HG02798 (cell line): ENCODE measurements at regions not wholly inside any gene's neighbourhood (a gene's known extent, or its start where the extent isn't known, plus 50 kb on each side); places are given as distances from the start of the nearest gene placed in this dataset.
"Not testable (repeated sequence)": the region's sequence is repeated elsewhere in the genome, so short reads cannot be mapped to it uniquely, and the experiment has no call there.

ENCODE experiments used
- ATAC-seq: cut with Tn5 transposase; IDR thresholded peaks from one replicate; pipeline ENCODE4 v1.9.1; 2021; ENCODE audit warnings: mild to moderate bottlenecking; ENCODE audit not compliant: unreplicated experiment, poor library complexity

DNA sequence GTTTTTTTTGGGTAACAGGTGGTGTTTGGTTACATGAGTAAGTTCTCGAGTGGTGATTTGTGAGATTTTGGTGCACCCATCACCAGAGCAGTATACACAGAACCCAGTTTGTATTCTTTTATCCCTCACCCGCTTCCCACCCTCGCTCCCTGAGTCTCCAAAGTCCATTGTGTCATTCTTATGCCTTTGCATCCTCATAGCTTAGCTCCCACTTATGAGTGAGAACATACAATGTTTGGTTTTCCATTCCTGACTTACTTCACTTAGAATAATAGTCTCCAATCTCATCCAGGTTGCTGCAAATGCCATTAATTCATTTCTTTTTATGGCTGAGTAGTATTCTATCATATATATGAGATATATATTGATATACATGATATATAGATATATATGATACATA is 211.9 kb downstream of the BCAS1 start:
- not testable (repeated sequence) for ATAC-seq

DNA sequence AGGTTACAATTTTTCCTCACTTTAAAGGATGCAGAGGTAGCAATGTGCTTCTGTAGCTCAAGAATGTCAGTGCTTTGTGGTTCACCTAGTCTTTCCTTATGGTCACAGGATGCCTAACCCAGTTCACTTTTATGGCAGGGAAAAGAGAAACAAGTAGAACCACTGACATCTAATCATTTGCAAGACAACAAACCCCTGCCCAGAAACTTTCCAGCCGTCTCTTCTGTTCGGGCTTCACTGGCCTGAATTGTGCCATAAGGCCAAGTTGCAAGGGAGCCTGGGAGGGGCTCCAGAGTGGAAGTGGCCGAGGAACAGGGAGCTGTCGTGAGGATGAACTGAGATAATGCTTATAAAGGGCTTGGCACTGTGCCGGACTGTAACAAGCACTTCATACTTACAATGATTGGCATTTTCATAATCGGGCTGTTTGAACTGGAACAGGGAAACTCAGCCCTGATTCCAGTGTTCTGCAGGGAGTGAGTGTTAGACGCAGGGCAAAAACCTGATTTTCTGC is 212.6 kb downstream of the BCAS1 start:
- no peak for ATAC-seq

DNA sequence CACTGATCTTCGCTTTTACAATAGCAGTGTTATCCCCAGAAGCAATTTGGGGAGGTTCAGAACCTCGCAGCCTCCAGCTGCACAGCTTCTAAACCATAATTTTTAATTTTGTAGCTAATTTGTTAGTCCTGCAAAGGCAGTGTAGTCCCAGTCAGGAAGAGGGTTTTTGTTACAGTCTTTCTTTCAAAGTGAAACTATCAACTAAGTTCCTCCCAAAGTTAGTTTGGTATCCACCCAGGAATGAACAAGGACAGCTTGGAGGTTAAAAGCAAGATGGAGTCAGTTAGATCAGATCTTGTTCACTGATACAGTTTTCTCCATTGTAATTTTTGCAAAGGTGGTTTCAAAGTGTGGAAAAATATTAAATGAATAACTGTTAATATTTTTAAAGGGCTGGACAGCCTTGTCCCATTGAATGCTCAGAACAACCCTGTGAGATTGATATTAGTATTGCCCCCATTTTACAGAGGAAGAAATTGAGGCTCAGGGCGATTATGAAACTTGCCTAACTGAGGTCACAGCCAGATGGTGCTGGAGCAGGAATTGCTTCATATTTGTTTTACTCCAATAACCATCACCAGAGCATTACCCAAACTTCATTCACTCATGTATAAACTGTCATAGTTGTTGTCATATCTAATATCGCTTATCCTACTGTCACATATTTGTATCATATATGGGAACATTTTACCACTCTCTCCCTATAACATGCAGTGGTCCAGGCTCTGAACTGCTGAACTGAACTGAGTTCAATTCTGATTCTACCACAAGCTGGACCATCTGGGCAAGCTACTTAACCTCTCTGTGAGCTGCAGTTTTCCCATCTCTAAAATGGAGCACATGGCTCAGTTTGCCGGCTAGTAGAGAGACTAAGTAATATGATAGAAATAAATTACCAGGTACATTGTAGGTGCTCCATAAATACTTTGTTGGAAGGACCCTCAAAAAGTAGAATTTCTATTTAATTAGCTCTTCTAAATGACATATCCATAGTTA is 213.8 kb downstream of the BCAS1 start:
- no peak for ATAC-seq

DNA sequence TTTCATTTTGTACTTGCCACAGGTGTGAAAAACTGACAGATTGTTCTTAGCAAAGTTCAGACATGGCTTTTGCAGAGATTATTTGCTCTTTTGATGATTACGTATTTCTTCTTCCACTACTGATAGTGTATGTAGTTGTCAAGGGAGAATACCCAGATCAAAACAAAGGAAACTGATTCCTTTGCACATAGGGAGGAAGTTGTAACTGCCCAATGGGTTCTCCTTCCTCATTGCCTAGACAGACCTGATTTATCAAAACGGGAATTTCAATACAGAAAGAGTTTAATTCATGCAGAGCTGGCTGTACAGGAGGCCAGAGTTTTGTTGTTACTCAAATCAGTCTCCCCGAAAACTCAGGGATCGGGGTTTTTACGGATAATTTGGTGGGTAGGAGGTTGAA is 214.7 kb downstream of the BCAS1 start:
- ATAC-seq = no peak

DNA sequence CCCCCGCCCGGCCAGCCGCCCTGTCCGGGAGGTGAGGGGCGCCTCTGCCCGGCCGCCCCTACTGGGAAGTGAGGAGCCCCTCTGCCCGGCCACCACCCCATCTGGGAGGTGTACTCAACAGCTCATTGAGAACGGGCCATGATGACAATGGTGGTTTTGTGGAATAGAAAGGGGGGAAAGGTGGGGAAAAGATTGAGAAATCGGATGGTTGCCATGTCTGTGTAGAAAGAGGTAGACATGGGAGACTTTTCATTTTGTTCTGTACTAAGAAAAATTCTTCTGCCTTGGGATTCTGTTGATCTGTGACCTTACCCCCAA is 215.8 kb downstream of the BCAS1 start:
- ATAC-seq = not testable (repeated sequence)

DNA sequence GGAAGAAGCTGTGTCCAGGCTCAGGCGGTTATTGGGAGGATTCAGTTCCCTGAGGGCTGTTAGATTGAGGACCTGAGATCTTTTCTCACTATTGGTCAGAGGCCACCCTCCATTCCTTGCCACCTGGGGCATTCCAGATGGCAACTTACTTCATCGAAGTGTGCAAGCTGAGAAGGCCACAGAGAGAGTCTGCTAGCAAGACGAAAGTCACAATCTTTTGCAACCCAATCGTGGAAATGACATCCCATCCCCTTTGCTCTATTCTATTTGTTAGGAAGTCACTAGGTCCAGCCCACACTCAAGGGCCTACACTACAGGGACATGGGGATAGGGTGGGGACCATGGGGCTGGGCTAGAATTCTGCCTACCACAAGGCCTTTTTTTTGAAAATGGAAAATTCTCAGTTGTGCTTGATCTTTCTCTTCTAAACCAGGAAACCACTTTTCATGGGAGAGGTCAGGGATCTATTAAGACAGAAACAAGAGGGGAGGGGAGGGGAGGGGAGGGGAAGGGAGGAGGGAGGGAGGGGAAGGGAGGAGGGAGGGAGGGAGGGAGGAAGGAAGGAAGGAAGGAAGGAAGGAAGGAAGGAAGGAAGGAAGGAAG is 217.2 kb downstream of the BCAS1 start:
- ATAC-seq = no peak

DNA sequence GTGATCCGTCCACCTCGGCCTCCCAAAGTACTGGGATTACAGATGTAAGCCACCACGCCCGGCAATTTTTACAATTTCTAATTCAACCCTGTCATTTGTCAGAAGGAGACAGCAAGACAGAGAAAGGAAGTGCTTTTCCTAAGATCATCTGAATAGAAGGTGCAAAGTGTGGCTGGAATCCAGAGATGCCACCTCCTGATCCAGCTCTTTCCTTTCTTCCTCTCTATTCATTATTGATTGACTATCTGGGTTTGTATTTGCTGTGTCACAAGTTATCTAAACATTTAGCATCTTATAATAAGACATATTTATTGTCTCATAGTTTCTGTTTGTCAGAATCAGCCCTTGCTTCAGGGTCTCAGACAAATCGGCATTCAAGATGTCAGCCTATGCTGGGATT is 217.7 kb downstream of the BCAS1 start:
- no peak for ATAC-seq

DNA sequence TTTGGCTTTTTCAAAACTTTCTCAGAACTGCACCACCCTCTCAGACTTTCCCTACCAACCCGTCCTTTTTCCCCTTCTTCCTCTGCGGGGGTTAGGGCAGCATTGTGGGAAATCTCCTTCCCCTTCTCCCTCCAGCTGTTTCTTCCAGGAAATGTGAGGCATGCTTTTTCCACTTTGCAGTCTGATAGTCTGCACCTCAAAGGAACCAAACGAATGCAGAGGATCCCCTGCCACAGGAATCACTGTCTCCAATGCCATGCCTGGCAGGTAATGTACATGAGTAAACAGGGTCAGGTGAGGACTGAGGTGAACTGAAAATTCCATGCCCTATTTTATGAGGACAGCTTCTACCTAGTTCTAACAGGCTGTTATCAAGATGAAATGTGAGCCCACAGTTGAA is 218.4 kb downstream of the BCAS1 start:
- no peak for ATAC-seq

DNA sequence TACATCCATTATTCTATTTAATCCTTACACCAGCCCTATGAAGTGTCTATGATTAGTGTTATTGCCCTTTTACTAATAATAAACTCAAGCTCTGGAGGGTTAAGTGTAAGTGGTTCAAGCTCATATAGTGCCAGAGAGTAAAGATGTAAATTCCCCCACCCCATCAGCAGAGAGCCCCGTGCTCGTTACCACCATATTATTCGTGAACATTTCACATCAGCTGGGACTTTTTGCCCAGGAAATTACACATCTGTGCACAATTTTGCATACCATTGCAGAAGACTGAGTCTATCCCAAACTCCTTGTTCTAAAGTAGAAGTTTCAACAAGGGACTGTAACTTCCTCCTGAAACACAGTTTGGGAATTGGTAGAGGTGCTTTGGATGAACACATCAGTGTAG is 220.1 kb downstream of the BCAS1 start:
- no peak for ATAC-seq

DNA sequence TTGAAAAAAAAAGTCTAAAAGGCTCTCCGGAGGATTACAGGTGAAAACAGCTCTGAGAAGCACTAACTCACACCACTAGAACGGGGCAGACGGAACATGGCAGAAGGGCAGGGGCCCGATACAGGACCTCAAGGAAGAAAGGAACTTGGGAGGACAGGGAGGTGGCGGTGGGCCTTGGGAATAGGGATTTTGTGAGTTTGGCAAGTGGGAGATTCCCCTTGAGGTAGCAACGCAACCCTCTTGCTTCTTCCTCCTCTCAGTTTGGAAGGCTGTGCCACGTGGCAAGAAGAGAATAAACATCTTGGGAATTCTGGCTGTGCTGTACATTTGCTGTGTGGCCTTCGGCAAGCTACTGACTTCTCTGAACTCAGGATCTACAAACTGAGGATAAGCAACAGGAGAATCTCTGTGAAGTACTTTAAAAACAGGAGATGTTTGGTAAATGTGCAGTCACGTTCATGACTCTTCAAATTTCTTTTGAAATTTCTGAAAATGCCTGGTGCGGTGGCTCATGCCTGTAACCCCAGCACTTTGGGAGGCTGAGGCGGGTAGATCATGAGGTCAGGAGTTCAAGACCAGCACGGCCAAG is 220.8 kb downstream of the BCAS1 start:
- ATAC-seq = no peak

DNA sequence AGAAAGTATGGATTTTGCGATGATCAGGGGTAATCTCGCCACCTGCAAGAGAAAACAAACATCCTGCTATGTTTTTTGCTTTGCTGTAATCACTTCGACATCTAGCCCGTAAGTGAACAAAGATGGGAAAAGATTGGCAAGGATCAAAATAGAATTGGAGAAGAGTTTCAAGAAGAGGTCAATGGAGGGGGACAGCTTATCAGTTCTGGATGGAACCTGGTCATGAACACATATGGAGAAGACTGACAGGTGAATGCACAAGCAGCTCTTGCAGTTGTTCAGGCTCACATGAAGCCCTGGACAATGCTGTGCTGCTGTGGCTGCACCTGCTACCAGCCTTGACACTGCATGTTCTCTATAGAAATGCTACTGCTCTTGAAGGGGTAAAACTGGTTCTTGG is 222.1 kb downstream of the BCAS1 start:
- no peak for ATAC-seq

DNA sequence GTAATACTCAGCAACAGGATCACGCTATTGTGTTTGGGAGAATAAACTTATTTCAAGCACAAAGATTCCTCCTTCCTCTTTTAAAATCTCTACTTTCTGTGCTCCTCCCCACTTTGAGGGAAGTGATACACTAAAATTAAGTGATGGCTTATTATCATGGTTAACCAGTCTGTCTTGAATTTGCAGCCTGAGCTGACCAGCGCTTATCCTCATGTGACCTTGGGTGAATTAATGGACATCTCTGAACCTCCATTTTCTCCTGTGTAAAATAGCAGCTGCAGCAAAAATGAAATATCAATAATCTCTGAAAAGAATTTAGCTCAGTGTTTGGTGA is 222.6 kb downstream of the BCAS1 start:
- peak; percentile 9 for ATAC-seq

DNA sequence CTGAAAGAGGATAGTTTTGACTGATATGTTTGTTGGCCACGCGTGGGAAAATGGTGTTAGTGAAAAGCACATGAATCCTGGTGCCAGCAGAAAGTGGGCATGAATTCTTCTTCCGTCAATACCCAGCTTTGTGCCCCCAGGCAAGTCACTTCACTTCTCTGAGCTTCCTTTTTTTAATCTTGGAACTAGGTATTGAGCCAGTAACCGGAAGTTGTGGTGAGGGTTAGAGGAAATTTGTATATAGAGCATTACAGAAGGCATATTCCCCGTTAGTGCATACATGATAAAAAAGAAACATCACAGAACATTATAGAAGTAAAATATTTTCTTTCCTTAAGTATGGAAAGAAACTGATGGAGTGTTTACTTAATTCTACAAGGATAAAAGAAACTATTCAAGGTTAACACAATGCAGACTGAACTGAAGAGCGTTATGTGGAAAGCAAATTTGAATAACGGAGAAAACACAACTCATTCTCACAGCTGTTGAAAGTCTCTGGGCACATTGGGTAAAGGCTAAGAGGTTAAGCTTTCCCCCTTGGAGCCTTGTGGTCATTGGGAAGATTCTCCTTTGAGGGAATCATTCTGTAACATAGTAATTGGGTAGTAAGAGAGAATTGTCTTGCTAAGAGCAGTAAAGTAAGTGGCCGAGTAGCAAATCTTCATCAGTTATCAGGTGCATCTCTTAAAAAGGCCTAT is 223.1 kb downstream of the BCAS1 start:
- ATAC-seq = peak; percentile 43

DNA sequence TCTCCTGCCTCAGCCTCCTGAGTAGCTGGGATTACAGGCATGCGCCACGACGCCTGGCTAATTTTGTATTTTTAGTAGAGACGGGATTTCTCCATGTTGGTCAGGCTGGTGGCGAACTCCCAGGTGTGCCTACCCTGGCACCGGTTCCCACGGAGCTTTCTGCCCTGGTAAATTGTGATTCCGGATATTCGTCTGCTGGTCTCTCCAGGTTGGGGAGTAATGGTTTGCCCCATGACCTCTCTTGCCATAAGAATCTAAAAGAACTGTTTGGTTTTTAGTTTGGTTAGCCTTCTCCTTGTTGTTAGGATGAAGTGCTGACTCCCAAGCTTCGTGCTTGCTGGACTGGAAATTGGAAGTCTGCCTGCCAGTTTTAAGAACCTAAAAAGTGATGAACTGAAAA is 223.8 kb downstream of the BCAS1 start:
- ATAC-seq = no peak

DNA sequence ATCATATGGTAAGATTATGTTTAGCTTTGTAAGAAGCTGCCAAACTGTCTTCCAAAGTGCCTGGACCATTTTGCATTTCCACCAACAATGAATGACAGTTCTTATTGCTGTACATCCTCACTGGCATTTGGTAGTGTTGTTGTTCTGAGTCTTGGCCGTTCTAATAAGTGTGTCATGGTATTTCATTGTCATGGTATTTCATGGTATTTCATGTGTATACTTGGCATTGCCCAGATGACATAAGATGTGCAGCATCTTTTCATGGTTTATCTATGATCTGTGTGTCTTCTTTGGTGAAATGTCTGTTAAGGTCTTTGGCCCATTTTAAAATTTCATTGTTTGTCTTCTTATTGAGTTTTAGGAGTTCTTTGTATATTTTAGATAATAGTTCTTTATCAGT is 224.4 kb downstream of the BCAS1 start:
- ATAC-seq = no peak

DNA sequence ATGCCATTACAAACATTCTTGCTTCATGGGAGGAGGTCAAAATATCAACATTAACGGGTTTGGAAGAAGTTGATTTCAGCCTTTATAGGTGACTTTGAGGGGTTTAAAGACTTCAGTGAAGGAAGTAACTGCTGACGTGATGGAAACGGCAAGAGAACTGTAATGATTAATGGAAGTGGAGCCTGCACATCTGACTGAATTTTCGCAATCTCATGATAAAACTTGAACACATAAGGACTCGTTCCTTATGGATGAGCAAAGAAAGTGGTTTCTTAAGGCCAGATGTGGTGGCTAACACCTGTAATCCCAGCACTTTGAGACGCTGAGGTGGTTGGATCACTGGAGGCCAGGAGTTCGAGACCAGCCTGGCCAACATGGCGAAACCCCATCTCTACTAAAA is 226.1 kb downstream of the BCAS1 start:
- ATAC-seq = no peak

DNA sequence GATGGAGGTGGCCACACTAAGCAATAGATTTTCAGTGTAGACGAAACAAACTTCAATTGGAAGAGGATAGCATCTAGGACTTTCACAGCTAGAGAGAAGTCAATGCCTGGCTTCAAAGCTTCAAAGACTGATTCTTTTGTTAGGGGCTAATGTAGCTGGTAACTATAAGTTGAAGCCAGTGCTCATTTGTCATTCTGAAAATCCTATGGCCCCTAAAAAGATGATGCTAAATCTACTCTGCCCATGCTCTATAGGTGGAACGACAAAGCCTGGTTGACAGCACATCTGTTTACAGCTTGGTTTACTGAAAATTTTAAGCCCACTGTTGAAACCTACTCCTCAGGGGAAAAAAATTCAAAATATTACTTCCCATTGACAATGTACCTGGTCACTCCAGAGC is 226.7 kb downstream of the BCAS1 start:
- ATAC-seq = no peak

DNA sequence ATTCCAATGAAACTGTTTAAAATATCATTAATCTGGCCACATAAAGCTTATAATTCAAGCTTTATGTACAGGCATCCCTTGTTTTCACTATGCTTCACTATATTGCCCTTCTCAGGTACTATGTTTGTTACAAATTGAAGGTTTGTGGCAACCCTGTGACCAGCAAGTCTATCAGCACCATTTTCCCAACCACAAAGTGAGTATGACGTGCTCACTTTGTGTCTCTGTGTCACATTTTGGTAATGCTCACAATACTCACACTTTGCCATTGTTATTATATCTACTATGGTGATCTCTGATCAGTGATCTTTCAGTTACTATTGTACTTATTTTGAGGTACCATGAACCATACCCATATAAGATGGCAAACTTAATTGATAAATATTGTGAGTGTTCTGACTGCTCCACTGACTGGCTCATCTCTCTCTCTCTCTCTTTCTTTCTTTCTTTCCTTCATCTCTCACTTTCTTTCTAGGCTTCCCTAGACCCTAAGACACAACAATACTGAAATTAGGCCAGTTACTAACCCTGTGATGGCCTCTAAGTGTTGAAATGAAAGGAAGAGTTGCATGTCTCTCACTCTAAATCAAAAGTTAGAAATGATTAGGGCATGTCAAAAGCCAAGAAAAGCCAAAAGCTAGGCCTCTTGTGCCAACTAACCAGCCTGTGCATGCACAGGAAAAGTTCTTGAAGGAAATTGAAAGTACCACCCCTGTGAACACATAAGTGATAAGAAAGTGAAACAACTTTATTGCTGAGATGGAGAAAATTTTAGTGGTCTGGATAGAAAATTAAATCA is 227.9 kb downstream of the BCAS1 start:
- no peak for ATAC-seq

DNA sequence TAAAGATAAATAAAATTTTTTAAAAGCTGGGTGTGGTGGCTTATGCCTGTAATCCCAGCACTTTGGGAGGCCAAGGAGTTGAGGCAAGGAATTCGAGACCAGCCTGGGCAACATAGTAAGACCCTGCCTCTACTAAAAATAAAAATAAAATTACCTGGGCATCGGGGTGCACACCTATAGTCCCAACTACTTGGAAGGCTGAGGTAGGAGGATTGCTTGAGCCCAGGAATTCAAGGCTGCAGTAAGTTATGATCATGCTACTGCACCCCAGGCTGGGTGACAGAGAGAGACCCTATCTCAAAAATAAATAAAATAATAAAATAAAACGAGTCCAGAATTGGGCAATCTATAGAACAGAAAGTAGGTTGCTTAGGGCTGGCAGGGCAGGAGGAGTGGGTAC is 228.7 kb downstream of the BCAS1 start:
- ATAC-seq = no peak

DNA sequence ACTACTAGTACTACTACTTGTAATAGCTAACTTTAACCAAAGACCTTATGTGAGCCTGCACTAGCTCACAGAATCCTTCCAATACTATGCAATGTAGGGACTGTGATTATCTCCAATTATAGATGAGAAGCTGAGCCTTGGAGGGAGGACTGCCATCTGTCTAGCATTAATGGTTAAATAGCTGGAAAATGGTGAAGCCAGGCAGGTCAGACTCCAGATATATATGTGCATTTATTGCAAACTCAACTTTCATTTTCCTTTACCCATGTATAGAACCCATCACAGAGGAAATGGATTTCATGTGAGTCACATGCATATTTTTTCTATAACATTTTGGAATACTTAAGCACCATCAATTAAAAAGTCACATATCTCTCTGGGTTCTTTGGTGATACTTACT is 229.9 kb downstream of the BCAS1 start:
- no peak for ATAC-seq
